Umbilical cord (tissue), 1 donor: ENCODE measurements at regions not wholly inside any gene's neighbourhood (a gene's known extent, or its start where the extent isn't known, plus 50 kb on each side); places are given as distances from the start of the nearest gene placed in this dataset.
A peak's percentile ranks its signal among the peaks of the same experiment; 100 is the strongest.
"Not testable (repeated sequence)": the region's sequence is repeated elsewhere in the genome, so short reads cannot be mapped to it uniquely, and the experiment has no call there.

ENCODE experiments used
- DNase-seq: peaks from one replicate; pipeline ENCODE4 v3.0.0-alpha.2; 2015; ENCODE audit warnings: low spot score

GRCh38 chr2:176963568-176964287 lies 248.9 kb upstream of the HNRNPA3 start:
- no peak for DNase-seq

GRCh38 chr2:176967911-176968450 lies 244.6 kb upstream of the HNRNPA3 start:
- no peak for DNase-seq

- DNase-seq = no peak
Measured at GRCh38 chr2:176969642-176970359, 242.8 kb upstream of the HNRNPA3 start.

DNA sequence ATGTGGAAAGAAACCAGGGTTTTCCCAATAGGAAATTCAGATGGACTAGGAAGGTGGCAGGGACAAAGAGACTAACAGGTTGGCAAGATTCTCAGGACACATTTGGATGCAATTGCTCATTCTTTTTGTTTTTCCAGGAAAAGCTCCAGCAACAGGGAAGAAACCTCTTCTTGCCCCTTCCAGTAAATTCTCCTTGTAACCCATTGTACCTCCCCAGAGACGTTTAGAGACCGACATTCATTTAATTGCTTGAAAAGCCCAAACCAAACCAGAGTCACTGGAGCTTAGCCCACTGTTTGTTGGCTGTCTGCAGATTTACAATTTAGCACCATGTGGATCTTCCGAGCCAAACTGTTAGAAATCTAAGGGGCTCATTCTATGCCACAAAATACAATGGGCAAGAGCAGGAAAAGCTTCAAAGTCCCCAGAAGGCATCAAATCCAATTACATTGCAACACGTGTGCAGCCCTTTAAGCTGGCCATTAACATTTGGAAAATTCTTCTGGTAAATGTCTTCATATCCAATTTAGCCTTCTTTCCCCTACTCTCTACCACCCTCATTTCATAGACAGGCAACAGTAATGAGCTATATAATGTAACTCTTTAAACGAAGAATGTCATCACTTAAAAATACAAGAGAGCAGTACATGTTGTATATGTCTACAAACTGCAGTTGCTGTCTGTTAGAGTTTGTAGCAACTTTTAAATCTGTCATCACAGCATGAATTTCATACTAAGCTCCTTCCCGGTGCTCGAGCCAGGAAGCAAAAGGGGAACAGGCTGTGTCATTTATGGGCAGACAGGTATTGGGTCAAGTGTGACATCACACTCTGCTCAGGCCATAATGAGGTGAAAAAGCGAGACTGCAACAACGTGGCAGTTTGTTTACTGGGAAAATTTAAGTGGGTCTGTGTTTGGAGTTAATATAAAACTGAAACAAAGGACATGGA lies 235.6 kb upstream of the HNRNPA3 start:
- DNase-seq = no peak

DNA sequence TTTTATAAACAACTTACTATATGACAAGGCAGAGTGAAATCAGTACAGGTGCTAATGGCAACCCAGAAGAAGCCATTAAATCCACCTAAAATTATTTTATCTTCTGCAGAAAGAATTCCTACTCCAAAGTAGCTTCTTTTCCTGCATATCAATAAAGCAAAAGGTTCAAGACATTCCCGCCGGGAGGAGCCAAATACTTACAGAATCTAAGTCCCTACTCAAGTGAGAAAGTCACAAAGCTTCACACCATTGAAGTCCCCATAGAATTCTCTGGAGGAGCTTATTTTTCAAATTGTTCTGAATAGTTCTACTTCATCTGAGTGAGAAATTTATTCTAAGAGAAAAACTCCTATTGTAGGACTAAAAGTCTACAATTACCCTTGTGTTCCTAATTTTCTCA lies 233.7 kb upstream of the HNRNPA3 start:
- DNase-seq = peak; percentile 12

- no peak for DNase-seq
Measured at GRCh38 chr2:176979981-176980710, 232.4 kb upstream of the HNRNPA3 start.

- DNase-seq = no peak
Measured at GRCh38 chr2:176984987-176985386, 227.6 kb upstream of the HNRNPA3 start.

DNA sequence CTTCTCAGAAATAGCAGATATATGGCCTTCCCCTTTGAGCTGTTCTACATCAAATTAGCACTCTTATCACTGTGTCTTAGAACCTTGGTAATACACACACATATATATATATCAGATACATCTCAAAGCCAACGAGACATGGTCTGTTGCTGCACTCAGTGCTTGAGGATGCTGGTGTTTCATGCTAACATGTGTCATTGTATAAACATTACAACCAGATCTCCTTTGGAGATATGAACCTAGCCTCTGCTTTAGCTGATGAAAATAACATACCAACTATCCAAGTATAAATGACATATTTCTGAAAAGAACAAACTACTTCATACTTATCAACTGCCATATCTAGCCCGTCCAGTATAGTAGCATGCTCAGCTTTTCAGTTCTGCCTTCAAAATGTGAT lies 226.7 kb upstream of the HNRNPA3 start:
- peak; percentile 54 for DNase-seq

GRCh38 chr2:176986487-176986886 lies 226.1 kb upstream of the HNRNPA3 start:
- DNase-seq = peak; percentile 5

GRCh38 chr2:176991411-176991810 lies 221.2 kb upstream of the HNRNPA3 start:
- no peak for DNase-seq

GRCh38 chr2:176997074-176997791 lies 215.4 kb upstream of the HNRNPA3 start:
- peak; percentile 45 for DNase-seq

DNA sequence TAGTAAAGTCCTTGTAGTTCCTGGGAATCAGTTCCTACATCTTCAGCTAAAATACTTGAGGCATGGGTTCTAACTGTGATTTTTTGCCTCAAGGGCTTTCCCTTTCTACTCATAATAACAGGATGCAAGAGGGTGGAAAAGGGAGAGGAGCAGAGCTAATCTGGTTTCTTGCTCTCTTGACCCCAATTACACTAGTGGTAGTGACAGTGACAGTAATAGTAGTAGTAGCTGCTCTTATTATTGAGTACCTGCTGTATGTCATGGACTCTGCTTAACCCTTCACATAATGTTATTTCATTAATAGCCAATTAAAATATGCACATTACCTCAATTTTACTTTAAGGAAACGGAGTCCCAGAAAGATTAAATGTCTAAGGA lies 214.8 kb upstream of the HNRNPA3 start:
- DNase-seq = no peak

- DNase-seq = peak; percentile 7
Measured at GRCh38 chr2:176999301-176999700, 213.3 kb upstream of the HNRNPA3 start.

- DNase-seq = no peak
Measured at GRCh38 chr2:177000061-177000714, 212.4 kb upstream of the HNRNPA3 start.

DNA sequence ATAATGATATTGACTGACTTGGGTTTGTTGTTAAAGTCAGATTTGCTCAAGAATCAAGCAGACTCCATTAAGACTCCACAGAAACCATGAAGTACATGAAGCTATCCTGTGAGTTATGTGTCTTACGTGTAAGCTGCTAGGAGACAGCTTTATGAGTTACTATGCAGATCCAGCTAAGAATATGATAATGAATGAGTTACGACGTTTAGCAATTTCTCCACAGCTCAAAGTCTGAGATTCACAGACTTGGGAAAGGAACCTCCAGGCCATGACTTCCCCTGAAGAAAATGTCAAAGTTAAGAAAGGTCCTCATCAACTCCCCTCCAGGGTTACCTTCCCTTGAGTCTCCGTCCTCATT lies 211.9 kb upstream of the HNRNPA3 start:
- peak; percentile 35 for DNase-seq

- no peak for DNase-seq
Measured at GRCh38 chr2:177001334-177001733, 211.3 kb upstream of the HNRNPA3 start.

DNA sequence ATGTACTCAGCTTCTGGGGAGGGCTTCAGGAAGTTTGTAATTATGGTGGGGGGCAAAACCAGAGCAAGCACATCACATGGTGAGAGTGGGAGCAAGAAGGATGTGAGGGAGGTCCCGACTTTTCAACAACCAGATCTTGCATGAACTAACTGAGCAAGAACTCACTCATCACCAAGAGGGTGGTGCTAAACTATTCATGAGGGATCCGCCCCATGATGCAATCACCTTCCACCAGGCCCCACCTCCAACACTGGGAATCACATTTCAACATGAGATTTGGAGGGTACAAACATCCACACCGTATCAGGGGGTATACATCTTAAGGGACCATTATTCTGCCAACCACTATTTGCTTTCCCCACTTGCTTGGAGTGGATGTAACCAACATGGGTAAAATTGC lies 209.6 kb upstream of the HNRNPA3 start:
- no peak for DNase-seq

DNA sequence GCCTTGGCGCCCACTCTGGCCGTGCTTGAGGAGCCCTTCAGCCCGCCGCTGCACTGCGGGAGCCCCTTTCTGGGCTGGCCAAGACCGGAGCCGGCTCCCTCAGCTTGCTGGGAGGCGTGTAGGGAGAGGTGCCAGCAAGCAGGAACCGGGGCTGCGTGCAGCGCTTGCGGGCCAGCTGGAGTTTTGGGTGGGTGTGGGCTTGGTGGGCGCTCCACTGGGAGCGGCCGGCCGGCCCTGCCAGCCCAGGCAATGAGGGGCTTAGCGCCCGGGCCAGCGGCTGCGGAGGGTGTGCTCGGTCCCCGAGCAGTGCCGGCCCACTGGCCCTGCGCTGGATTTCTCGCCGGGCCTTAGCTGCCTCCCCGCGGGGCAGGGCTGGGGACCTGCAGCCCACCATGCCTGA lies 204.9 kb upstream of the HNRNPA3 start:
- not testable (repeated sequence) for DNase-seq

DNA sequence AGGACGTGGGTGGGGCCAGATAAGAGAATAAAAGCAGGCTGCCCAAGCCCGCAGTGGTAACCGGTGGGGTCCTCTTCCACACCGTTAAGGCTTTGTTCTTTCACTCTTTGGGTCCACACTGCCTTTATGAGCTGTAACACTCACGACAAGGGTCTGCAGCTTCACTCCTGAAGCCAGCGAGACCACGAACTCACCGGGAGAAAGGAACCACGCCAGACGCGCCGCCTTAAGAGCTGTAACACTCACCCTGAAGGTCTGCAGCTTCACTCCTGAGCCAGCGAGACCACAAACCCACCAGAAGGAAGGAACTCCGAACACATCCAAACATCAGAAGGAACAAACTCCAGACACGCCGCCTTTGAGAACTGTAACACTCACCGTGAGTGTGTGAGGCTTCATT lies 203.9 kb upstream of the HNRNPA3 start:
- DNase-seq = not testable (repeated sequence)

GRCh38 chr2:177010146-177010545 lies 202.4 kb upstream of the HNRNPA3 start:
- DNase-seq = no peak
